Transverse colon (tissue), 4 donors: ENCODE measurements at regions not wholly inside any gene's neighbourhood (a gene's known extent, or its start where the extent isn't known, plus 50 kb on each side); places are given as distances from the start of the nearest gene placed in this dataset.

ENCODE experiments used
- DNase-seq: peaks from one replicate; pipeline ENCODE4 v3.0.0-alpha.2; 2019
- H3K27ac ChIP-seq, 4 donors: fragments of 200-600 bp; sonication (generic); 2 replicates each; pipeline ENCODE4 v1.5.1; 2016 to 2018; ENCODE audit warnings: inconsistent platforms in 4 of 4
- H3K27me3 ChIP-seq: fragments of 200-600 bp; sonication (generic); 2 replicates; pipeline ENCODE4 v1.5.1; 2017; ENCODE audit warnings: inconsistent platforms
- H3K36me3 ChIP-seq, 4 donors: fragments of 200-600 bp; sonication (generic); 2 replicates each; pipeline ENCODE4 v1.5.1; 2017 to 2019; ENCODE audit warnings: inconsistent platforms in 4 of 4
- H3K4me1 ChIP-seq, 4 donors: fragments of 200-600 bp; sonication (generic); 2 replicates each; pipeline ENCODE4 v1.5.1; 2017 to 2020; ENCODE audit warnings: inconsistent platforms in 4 of 4
- H3K4me3 ChIP-seq, 4 donors: fragments of 200-600 bp; sonication (generic); 1 replicate in 1 of 4; 2 replicates in 3 of 4; pipeline versions ENCODE4 v1.5.1 to v1.6.1; 2017 to 2019; ENCODE audit warnings: inconsistent platforms in 4 of 4
- H3K9me3 ChIP-seq, 2 donors: fragments of 200-600 bp; sonication (generic); 2 replicates each; pipeline ENCODE4 v1.5.1; 2017 to 2019; ENCODE audit warnings: inconsistent platforms in 2 of 2
- EP300 ChIP-seq: sonication (generic); formaldehyde crosslinking; IDR thresholded peaks from one replicate; pipeline ENCODE4 v1.6.1; 2017; ENCODE audit warnings: antibody characterized with exemption, low read depth
- POLR2A ChIP-seq: fragments of 450-650 bp; IDR thresholded peaks from one replicate; pipeline ENCODE4 v1.6.1; 2016; ENCODE audit warnings: antibody characterized with exemption, mild to moderate bottlenecking, moderate library complexity
- POLR2AphosphoS5 ChIP-seq, 3 donors: sonication (generic); formaldehyde crosslinking; IDR thresholded peaks; one replicate each; pipeline ENCODE4 v1.6.1; 2016; ENCODE audit warnings: antibody characterized with exemption in 3 of 3
- WGBS, 2 donors: methylation state at CpG; one replicate each; pipeline ENCODE4 v1.1.5; 2018; ENCODE audit warnings: low coverage in 1 of 2; 5-methylcytosine and 5-hydroxymethylcytosine counted together
- in situ Hi-C, 4 donors: fragments of 200-750 bp; cut with MboI; loops; one replicate each; pipeline versions ENCODE4 v1.15.0 to v1.15.1; 2017; ENCODE audit warnings: low sequenced_read_pairs in 3 of 4, low pct_ligation_motif_present in 1 of 4, low pct_unique_long_range_greater_than_20kb in 1 of 4
- intact Hi-C: fragments of 100-400 bp; cut with DNase I; formaldehyde crosslinking; loops from one replicate; pipeline ENCODE4 v1.15.1; 2023; ENCODE audit warnings: low total_unique reads
- TF ChIP-seq, protein P1 (sequence below), 5 experiments: fragments of 200-600 bp in 3 of 5; fragments of 450-650 bp in 2 of 5; sonication (generic) in 3 of 5; IDR thresholded peaks; 1 replicate in 2 of 5; 2 replicates in 3 of 5; pipeline ENCODE4 v1.5.1; 2016 to 2017; ENCODE audit warnings: antibody characterized with exemption in 5 of 5, inconsistent platforms in 3 of 5, mild to moderate bottlenecking in 2 of 5, moderate library complexity in 1 of 5

DNA sequence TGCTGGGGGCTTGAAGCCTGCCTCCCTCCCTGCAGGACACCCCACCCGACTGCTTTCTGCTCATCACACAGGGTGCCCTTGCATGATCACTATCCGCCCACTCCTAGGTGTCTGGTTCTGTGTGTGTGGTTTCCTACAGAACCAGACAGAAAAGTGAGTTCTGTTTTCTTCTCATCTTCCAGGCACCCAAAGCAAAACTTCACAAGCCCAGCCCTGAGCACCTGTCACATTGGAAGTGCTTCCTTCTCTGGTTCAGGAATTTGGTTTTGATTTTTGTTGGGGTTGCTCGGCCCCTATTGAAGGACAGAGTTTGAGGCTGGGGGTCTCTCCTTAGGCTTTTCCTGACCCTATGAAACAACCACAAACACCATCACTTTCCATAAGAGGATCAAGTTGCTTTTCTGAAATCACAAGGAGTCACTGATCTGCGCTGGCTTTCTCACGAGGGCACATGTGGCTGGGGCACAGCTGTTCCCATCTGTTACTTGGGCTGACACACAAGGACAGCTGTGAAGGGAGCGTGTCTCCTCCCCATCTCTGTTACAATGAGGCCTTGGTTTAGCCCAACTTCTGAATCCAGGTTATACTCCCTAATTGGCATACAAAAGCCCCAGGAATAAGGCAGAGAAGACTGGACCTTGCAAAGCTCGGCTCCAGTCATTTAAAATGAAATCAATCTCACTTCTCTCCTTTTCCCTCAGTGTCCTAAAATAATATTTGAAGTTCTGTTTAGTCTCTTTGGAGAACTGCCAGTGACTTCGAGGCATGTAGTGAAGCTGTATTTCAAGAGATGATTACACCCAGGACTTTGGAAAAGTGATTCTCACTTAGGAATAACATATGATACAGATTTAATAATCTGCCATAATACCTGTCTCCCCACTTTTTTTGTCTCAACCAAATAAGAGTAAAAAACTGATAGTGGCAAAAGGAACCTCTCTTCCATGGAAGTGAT is 213.1 kb upstream of the GAS1 start:
- Histone ChIP-seq H3K4me3 (no peak overlapping the region), H3K27ac (no peak overlapping the region), H3K4me1 (peaks cover 0 to 5% (median 4%) of the 10 kb centered on the region in 4 donors), H3K27me3 (no peaks in the 10 kb centered on the region), H3K9me3 (no peaks in the 10 kb centered on the region), H3K36me3 (no peaks in the 10 kb centered on the region)
- intact Hi-C loops (no loop called here), in situ Hi-C loops (no loop called here)
- TF ChIP-seq, protein P1, sequence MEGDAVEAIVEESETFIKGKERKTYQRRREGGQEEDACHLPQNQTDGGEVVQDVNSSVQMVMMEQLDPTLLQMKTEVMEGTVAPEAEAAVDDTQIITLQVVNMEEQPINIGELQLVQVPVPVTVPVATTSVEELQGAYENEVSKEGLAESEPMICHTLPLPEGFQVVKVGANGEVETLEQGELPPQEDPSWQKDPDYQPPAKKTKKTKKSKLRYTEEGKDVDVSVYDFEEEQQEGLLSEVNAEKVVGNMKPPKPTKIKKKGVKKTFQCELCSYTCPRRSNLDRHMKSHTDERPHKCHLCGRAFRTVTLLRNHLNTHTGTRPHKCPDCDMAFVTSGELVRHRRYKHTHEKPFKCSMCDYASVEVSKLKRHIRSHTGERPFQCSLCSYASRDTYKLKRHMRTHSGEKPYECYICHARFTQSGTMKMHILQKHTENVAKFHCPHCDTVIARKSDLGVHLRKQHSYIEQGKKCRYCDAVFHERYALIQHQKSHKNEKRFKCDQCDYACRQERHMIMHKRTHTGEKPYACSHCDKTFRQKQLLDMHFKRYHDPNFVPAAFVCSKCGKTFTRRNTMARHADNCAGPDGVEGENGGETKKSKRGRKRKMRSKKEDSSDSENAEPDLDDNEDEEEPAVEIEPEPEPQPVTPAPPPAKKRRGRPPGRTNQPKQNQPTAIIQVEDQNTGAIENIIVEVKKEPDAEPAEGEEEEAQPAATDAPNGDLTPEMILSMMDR (IDR thresholded peaks at IDR 0.05): no peak
- no peak for TF ChIP-seq EP300
- TF ChIP-seq POLR2AphosphoS5 (IDR thresholded peaks at IDR 0.05): no peak
- no peak for TF ChIP-seq POLR2A
- 30 to 58% methylated on average over 2 to 8 of the region's 8 CpGs for WGBS, 2 donors
- DNase-seq: no peak

DNA sequence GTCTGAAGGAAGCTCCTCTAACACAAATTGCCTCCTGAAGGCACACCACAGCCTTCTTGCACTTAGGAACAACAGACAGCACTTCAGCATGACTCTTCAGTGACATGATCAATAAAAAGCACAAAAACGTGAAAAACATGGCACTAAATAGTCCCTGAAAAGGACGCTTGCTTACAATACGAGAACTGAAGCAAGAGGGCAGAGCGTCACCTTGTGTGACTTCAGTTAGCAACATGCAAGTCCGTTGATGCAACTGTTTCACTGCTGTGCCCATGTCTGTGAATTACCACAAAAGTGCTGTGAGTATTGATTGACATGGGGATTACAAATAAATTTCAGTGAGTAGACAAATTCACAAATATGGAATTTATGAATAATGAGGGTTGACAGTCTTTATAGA is 219.9 kb upstream of the GAS1 start:
- intact Hi-C loops (no loop called here), in situ Hi-C loops (no loop called here)
- TF ChIP-seq EP300 (no peak), POLR2A (no peak), POLR2AphosphoS5 (IDR thresholded peaks at IDR 0.05) (no peak)
- TF ChIP-seq, protein P1 (IDR thresholded peaks at IDR 0.05): no peak
- H3K36me3 ChIP-seq: no peaks in the 10 kb centered on the region
- 68 to 74% methylated on average over 5 of the region's 5 CpGs for WGBS, 2 donors
- H3K4me3 ChIP-seq: no peak overlapping the region
- DNase-seq: no peak
- H3K4me1 ChIP-seq: no peaks in the 10 kb centered on the region
- H3K9me3 ChIP-seq: no peaks in the 10 kb centered on the region
- no peak overlapping the region for H3K27ac ChIP-seq
- H3K27me3 ChIP-seq: no peaks in the 10 kb centered on the region

DNA sequence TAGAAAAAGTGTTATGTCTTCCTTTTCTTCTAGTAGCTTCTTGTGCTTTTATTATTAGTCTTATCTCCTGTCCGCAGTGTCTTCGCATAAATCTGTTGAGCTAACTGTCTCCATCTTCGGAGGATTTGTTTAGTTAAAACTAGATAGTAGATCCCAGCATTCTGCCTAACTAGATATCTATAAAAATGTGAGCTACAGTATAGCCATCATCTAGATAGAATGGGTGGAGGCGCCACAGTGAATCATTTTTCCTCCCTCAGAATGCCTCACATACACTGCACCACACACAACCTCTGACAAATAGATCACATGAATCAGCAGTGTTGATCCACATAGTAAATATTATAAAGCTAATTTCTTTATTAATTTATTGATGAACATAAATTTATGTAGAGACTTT is 220.3 kb upstream of the GAS1 start:
- Histone ChIP-seq H3K36me3 (no peaks in the 10 kb centered on the region), H3K27me3 (no peaks in the 10 kb centered on the region), H3K9me3 (no peaks in the 10 kb centered on the region), H3K4me1 (no peaks in the 10 kb centered on the region), H3K4me3 (no peak overlapping the region), H3K27ac (no peak overlapping the region)
- intact Hi-C loops: no loop called here
- WGBS, 2 donors: 89% methylated on average over 4 of the region's 4 CpGs
- DNase-seq: no peak
- no peak for TF ChIP-seq EP300
- TF ChIP-seq POLR2AphosphoS5 (IDR thresholded peaks at IDR 0.05): no peak
- TF ChIP-seq, protein P1 (IDR thresholded peaks at IDR 0.05): no peak
- TF ChIP-seq POLR2A: no peak
- in situ Hi-C loops: no loop called here

DNA sequence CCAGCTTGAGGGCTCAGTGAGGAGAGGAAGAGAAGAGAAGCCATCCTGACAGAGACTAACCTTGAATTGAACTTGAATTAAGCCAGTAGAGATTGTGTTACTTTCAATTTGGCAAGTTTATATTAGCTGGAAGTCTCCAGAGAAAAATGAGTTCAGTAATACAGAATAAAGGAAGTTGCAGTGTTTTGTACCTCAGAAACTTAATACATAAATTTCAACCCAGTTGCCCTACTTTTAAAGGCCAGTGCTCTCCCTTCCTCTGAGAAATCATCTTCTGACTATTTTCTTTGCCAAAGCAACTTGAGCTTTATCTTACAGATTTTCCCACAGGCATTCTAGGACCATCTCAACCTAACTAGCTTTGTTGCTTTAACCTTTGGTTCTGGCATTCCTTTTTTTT is 231.0 kb upstream of the GAS1 start:
- no peak for DNase-seq
- Histone ChIP-seq H3K27ac (no peak overlapping the region), H3K4me3 (no peak overlapping the region), H3K9me3 (no peaks in the 10 kb centered on the region), H3K27me3 (no peaks in the 10 kb centered on the region), H3K4me1 (no peaks in the 10 kb centered on the region), H3K36me3 (no peaks in the 10 kb centered on the region)
- in situ Hi-C loops: no loop called here
- intact Hi-C loops: no loop called here
- TF ChIP-seq EP300: no peak
- TF ChIP-seq, protein P1 (IDR thresholded peaks at IDR 0.05): no peak
- TF ChIP-seq POLR2AphosphoS5 (IDR thresholded peaks at IDR 0.05): no peak
- TF ChIP-seq POLR2A: no peak
